Central memory CD4-positive, alpha-beta T cell (primary cell): ENCODE measurements at regions not wholly inside any gene's neighbourhood (a gene's known extent, or its start where the extent isn't known, plus 50 kb on each side); places are given as distances from the start of the nearest gene placed in this dataset.
A peak's percentile ranks its signal among the peaks of the same experiment; 100 is the strongest.
"Not testable (repeated sequence)": the region's sequence is repeated elsewhere in the genome, so short reads cannot be mapped to it uniquely, and the experiment has no call there.

Experiments
- DNase-seq: peaks from one replicate; pipeline ENCODE4 v3.0.0; 2022

GRCh38 chr11:96447208-96448110 lies 57.6 kb downstream of the JRKL start:
- DNase-seq, result no peak

GRCh38 chr11:96448225-96448624 lies 58.4 kb downstream of the JRKL start:
- DNase-seq, result no peak

- no peak for DNase-seq
These were observed 66.3 kb downstream of the JRKL start for GRCh38 chr11:96456111-96456510.

- no peak for DNase-seq
These were observed 69.9 kb downstream of the JRKL start for GRCh38 chr11:96459751-96460150.

GRCh38 chr11:96461871-96462270 lies 72.1 kb downstream of the JRKL start:
- DNase-seq, result no peak

- DNase-seq, result peak; percentile 45
These were observed 75.0 kb downstream of the JRKL start for GRCh38 chr11:96464700-96465307.

- DNase-seq, result no peak
These were observed 75.7 kb downstream of the JRKL start for GRCh38 chr11:96465512-96465911.

- DNase-seq, result no peak
These were observed 76.8 kb downstream of the JRKL start for GRCh38 chr11:96466607-96467006.

- DNase-seq, result no peak
These were observed 80.0 kb downstream of the JRKL start for GRCh38 chr11:96469776-96470175.

GRCh38 chr11:96470521-96470920 lies 80.7 kb downstream of the JRKL start:
- no peak for DNase-seq

- no peak for DNase-seq
These were observed 82.3 kb downstream of the JRKL start for GRCh38 chr11:96472085-96472484.

GRCh38 chr11:96474263-96474662 lies 84.5 kb downstream of the JRKL start:
- no peak for DNase-seq

GRCh38 chr11:96481204-96481603 lies 91.4 kb downstream of the JRKL start:
- no peak for DNase-seq

GRCh38 chr11:96481771-96482170 lies 92.0 kb downstream of the JRKL start:
- DNase-seq, result no peak

GRCh38 chr11:96482193-96482592 lies 92.4 kb downstream of the JRKL start:
- DNase-seq, result no peak

- DNase-seq, result no peak
These were observed 93.7 kb downstream of the JRKL start for GRCh38 chr11:96483374-96483955.

GRCh38 chr11:96484361-96484760 lies 94.5 kb downstream of the JRKL start:
- DNase-seq, result no peak

- no peak for DNase-seq
These were observed 97.2 kb downstream of the JRKL start for GRCh38 chr11:96486890-96487611.

- DNase-seq, result not testable (repeated sequence)
These were observed 99.1 kb downstream of the JRKL start for GRCh38 chr11:96488911-96489310.

GRCh38 chr11:96500440-96500839 lies 110.6 kb downstream of the JRKL start:
- no peak for DNase-seq

GRCh38 chr11:96506041-96506440 lies 116.2 kb downstream of the JRKL start:
- no peak for DNase-seq

- DNase-seq, result no peak
These were observed 117.1 kb downstream of the JRKL start for GRCh38 chr11:96506953-96507354.

- no peak for DNase-seq
These were observed 119.0 kb downstream of the JRKL start for GRCh38 chr11:96508861-96509260.
